NCI-H446 (cell line): ENCODE measurements at regions not wholly inside any gene's neighbourhood (a gene's known extent, or its start where the extent isn't known, plus 50 kb on each side); places are given as distances from the start of the nearest gene placed in this dataset.

Source experiments
- DNase-seq, 2 experiments: peaks; one replicate each; lab custom pipeline; 2025; lab: John Stamatoyannopoulos, UW

GRCh38 chr11:69365558-69365957 is 71.6 kb downstream of the MYEOV start:
- DNase-seq: no peak

- no peak for DNase-seq
These were observed 72.6 kb downstream of the MYEOV start for GRCh38 chr11:69366591-69366990.

GRCh38 chr11:69367211-69367964 is 73.4 kb downstream of the MYEOV start:
- no peak for DNase-seq

- no peak for DNase-seq
These were observed 74.3 kb downstream of the MYEOV start for GRCh38 chr11:69368119-69368880.

- DNase-seq: no peak
These were observed 75.4 kb downstream of the MYEOV start for GRCh38 chr11:69369210-69369825.

- no peak for DNase-seq
These were observed 76.0 kb downstream of the MYEOV start for GRCh38 chr11:69369945-69370344.

GRCh38 chr11:69370984-69371709 is 77.2 kb downstream of the MYEOV start:
- DNase-seq: no peak

GRCh38 chr11:69371731-69372588 is 78.0 kb downstream of the MYEOV start:
- no peak for DNase-seq

GRCh38 chr11:69372589-69373250 is 78.8 kb downstream of the MYEOV start:
- peak in 1 of 2 experiments; percentile 17 for DNase-seq

- DNase-seq: no peak
These were observed 79.3 kb downstream of the MYEOV start for GRCh38 chr11:69373251-69373635.

GRCh38 chr11:69374110-69374945 is 80.4 kb downstream of the MYEOV start:
- no peak for DNase-seq

- no peak for DNase-seq
These were observed 81.0 kb downstream of the MYEOV start for GRCh38 chr11:69374946-69375310.

- no peak for DNase-seq
These were observed 81.6 kb downstream of the MYEOV start for GRCh38 chr11:69375316-69376154.

- no peak for DNase-seq
These were observed 82.4 kb downstream of the MYEOV start for GRCh38 chr11:69376155-69377028.

GRCh38 chr11:69377029-69377952 is 83.3 kb downstream of the MYEOV start:
- no peak for DNase-seq

GRCh38 chr11:69377953-69378302 is 84.0 kb downstream of the MYEOV start:
- DNase-seq: no peak
